ENCODE measurements at regions not wholly inside any gene's neighbourhood (a gene's known extent, or its start where the extent isn't known, plus 50 kb on each side); places are given as distances from the start of the nearest gene placed in this dataset.

- Histone ChIP-seq H3K36me3 (no peaks in the 10 kb centered on the region), H3K27me3 (ENCODE audit: insufficient read depth, low read depth, severe bottlenecking) (no peaks in the 10 kb centered on the region), H3K4me3 (ENCODE audit: low read depth, low read length) (no peak overlapping the region), H3K27ac (no peak overlapping the region), H3K9me3 (ENCODE audit: severe bottlenecking) (peaks cover 2% of the 10 kb centered on the region)
- no peak for TF ChIP-seq CTCF (IDR thresholded peaks at IDR 0.05; ENCODE audit: low read depth, low read length)
- no peak for DNase-seq
These were observed 384.0 kb upstream of the RORA start for GRCh38 chr15:61613138-61613537.

GRCh38 chr15:61612111-61612510 lies 383.0 kb upstream of the RORA start:
- no peak for DNase-seq

GRCh38 chr15:61605343-61605742 lies 376.2 kb upstream of the RORA start:
- Histone ChIP-seq H3K9me3 (ENCODE audit: severe bottlenecking) (no peaks in the 10 kb centered on the region), H3K27me3 (ENCODE audit: insufficient read depth, low read depth, severe bottlenecking) (no peaks in the 10 kb centered on the region), H3K4me3 (ENCODE audit: low read depth, low read length) (no peak overlapping the region), H3K27ac (no peak overlapping the region), H3K36me3 (no peaks in the 10 kb centered on the region)
- TF ChIP-seq CTCF (IDR thresholded peaks at IDR 0.05; ENCODE audit: low read depth, low read length), result no peak
- DNase-seq, result no peak

More at GRCh38 chr15:61612111-61612510, 383.0 kb upstream of the RORA start:
- no peak for TF ChIP-seq CTCF (IDR thresholded peaks at IDR 0.05; ENCODE audit: low read depth, low read length)
- Histone ChIP-seq H3K27ac (no peak overlapping the region), H3K36me3 (no peaks in the 10 kb centered on the region), H3K27me3 (ENCODE audit: insufficient read depth, low read depth, severe bottlenecking) (no peaks in the 10 kb centered on the region), H3K4me3 (ENCODE audit: low read depth, low read length) (no peak overlapping the region), H3K9me3 (ENCODE audit: severe bottlenecking) (peaks cover 2% of the 10 kb centered on the region)

GRCh38 chr15:61598655-61599054 lies 369.6 kb upstream of the RORA start:
- Histone ChIP-seq H3K27ac (no peak overlapping the region), H3K27me3 (ENCODE audit: insufficient read depth, low read depth, severe bottlenecking) (no peaks in the 10 kb centered on the region), H3K9me3 (ENCODE audit: severe bottlenecking) (no peaks in the 10 kb centered on the region), H3K4me3 (ENCODE audit: low read depth, low read length) (no peak overlapping the region), H3K36me3 (no peaks in the 10 kb centered on the region)
- DNase-seq, result no peak
- no peak for TF ChIP-seq CTCF (IDR thresholded peaks at IDR 0.05; ENCODE audit: low read depth, low read length)

GRCh38 chr15:61584410-61584809 lies 355.3 kb upstream of the RORA start:
- no peak overlapping the region for H3K27ac ChIP-seq
- no peak for TF ChIP-seq CTCF (IDR thresholded peaks at IDR 0.05; ENCODE audit: low read depth, low read length)
- no peaks in the 10 kb centered on the region for H3K36me3 ChIP-seq
- no peak for DNase-seq
- no peak overlapping the region for H3K4me3 ChIP-seq (ENCODE audit: low read depth, low read length)
- H3K27me3 ChIP-seq (ENCODE audit: insufficient read depth, low read depth, severe bottlenecking), result no peaks in the 10 kb centered on the region
- peaks cover 2% of the 10 kb centered on the region for H3K9me3 ChIP-seq (ENCODE audit: severe bottlenecking)

- no peak for DNase-seq
- H3K27ac ChIP-seq, result no peak overlapping the region
These were observed 353.0 kb upstream of the RORA start for GRCh38 chr15:61582092-61582491.

More at GRCh38 chr15:61582092-61582491, 353.0 kb upstream of the RORA start:
- Histone ChIP-seq H3K4me3 (ENCODE audit: low read depth, low read length) (no peak overlapping the region), H3K36me3 (no peaks in the 10 kb centered on the region), H3K9me3 (ENCODE audit: severe bottlenecking) (peaks cover 2% of the 10 kb centered on the region), H3K27me3 (ENCODE audit: insufficient read depth, low read depth, severe bottlenecking) (no peaks in the 10 kb centered on the region)
- no peak for TF ChIP-seq CTCF (IDR thresholded peaks at IDR 0.05; ENCODE audit: low read depth, low read length)

All from WERI-Rb-1 (cell line).